ENCODE measurements at regions not wholly inside any gene's neighbourhood (a gene's known extent, or its start where the extent isn't known, plus 50 kb on each side); places are given as distances from the start of the nearest gene placed in this dataset.

DNA sequence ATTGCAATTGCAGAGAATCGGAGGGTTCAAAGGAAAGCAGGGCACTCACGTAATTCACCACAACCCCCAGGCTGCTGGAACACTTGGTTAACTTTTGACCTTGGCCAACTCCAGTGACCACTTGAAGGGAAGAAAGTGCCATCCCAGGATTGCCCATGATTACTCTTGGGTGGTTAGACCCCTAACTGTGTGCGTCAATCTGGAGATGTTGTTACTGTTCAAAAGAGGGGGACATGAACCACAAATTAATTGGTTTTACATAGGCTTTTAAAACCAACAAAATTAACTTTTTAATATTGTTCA is 50.1 kb upstream of the NCOA3 start:
- TF ChIP-seq EZH2 (IDR thresholded peaks at IDR 0.05; ENCODE audit: low read depth, unreplicated experiment) (no peak), EZH2phosphoT487 (IDR thresholded peaks at IDR 0.05; ENCODE audit: unreplicated experiment) (no peak), JUNB (IDR thresholded peaks at IDR 0.05; ENCODE audit: unreplicated experiment) (no peak), POLR2AphosphoS5 (IDR thresholded peaks at IDR 0.05; ENCODE audit: low read depth) (no peak), CREB1 (CRISPR knock-in tag; IDR thresholded peaks at IDR 0.05; ENCODE audit: low read depth) (no peak), ZNF331 (CRISPR knock-in tag; IDR thresholded peaks at IDR 0.05; ENCODE audit: low read depth) (no peak), NANOG (IDR thresholded peaks at IDR 0.05; ENCODE audit: borderline replicate concordance) (no peak)
- TF ChIP-seq, protein P1, sequence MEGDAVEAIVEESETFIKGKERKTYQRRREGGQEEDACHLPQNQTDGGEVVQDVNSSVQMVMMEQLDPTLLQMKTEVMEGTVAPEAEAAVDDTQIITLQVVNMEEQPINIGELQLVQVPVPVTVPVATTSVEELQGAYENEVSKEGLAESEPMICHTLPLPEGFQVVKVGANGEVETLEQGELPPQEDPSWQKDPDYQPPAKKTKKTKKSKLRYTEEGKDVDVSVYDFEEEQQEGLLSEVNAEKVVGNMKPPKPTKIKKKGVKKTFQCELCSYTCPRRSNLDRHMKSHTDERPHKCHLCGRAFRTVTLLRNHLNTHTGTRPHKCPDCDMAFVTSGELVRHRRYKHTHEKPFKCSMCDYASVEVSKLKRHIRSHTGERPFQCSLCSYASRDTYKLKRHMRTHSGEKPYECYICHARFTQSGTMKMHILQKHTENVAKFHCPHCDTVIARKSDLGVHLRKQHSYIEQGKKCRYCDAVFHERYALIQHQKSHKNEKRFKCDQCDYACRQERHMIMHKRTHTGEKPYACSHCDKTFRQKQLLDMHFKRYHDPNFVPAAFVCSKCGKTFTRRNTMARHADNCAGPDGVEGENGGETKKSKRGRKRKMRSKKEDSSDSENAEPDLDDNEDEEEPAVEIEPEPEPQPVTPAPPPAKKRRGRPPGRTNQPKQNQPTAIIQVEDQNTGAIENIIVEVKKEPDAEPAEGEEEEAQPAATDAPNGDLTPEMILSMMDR (conservative IDR thresholded peaks at IDR 0.05; ENCODE audit: low read depth in 2 of 2), result no peak
- TF ChIP-seq, protein P2, sequence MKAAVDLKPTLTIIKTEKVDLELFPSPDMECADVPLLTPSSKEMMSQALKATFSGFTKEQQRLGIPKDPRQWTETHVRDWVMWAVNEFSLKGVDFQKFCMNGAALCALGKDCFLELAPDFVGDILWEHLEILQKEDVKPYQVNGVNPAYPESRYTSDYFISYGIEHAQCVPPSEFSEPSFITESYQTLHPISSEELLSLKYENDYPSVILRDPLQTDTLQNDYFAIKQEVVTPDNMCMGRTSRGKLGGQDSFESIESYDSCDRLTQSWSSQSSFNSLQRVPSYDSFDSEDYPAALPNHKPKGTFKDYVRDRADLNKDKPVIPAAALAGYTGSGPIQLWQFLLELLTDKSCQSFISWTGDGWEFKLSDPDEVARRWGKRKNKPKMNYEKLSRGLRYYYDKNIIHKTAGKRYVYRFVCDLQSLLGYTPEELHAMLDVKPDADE (IDR thresholded peaks at IDR 0.05), result no peak
- TF ChIP-seq, protein P3, sequence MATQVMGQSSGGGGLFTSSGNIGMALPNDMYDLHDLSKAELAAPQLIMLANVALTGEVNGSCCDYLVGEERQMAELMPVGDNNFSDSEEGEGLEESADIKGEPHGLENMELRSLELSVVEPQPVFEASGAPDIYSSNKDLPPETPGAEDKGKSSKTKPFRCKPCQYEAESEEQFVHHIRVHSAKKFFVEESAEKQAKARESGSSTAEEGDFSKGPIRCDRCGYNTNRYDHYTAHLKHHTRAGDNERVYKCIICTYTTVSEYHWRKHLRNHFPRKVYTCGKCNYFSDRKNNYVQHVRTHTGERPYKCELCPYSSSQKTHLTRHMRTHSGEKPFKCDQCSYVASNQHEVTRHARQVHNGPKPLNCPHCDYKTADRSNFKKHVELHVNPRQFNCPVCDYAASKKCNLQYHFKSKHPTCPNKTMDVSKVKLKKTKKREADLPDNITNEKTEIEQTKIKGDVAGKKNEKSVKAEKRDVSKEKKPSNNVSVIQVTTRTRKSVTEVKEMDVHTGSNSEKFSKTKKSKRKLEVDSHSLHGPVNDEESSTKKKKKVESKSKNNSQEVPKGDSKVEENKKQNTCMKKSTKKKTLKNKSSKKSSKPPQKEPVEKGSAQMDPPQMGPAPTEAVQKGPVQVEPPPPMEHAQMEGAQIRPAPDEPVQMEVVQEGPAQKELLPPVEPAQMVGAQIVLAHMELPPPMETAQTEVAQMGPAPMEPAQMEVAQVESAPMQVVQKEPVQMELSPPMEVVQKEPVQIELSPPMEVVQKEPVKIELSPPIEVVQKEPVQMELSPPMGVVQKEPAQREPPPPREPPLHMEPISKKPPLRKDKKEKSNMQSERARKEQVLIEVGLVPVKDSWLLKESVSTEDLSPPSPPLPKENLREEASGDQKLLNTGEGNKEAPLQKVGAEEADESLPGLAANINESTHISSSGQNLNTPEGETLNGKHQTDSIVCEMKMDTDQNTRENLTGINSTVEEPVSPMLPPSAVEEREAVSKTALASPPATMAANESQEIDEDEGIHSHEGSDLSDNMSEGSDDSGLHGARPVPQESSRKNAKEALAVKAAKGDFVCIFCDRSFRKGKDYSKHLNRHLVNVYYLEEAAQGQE (IDR thresholded peaks at IDR 0.05; ENCODE audit: unreplicated experiment), result no peak
